GM20000 (cell line): ENCODE measurements at regions not wholly inside any gene's neighbourhood (a gene's known extent, or its start where the extent isn't known, plus 50 kb on each side); places are given as distances from the start of the nearest gene placed in this dataset.

Experiments used
- DNase-seq: peaks from one replicate; pipeline ENCODE4 v3.0.0; 2012; ENCODE audit warnings: low spot score
- CTCF ChIP-seq: IDR thresholded peaks from 2 replicates; pipeline ENCODE4 v1.5.1; 2012; ENCODE audit warnings: mild to moderate bottlenecking, control low read depth; ENCODE audit errors: extremely low read depth, missing control alignments

DNA sequence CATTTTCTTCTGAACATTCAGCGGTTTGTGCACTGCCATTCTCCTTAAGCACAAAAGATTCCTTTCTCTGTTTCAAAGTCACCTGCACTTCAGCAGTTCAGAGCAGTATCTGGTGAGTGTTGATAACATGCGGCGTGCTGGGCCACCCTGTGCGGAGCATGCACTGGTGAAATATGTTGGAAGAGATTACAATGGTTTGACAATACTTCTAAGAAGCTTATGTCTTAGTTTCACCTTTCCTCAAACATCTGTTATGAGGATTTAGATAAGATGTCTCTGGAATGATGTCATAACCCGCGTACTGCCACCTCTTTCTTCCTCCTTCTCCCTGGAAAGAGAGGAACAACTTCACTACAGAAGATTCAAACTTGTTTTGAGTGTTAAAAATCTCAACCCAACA, 650.3 kb downstream of the AJAP1 start:
- DNase-seq, result no peak
- no peak for TF ChIP-seq CTCF

DNA sequence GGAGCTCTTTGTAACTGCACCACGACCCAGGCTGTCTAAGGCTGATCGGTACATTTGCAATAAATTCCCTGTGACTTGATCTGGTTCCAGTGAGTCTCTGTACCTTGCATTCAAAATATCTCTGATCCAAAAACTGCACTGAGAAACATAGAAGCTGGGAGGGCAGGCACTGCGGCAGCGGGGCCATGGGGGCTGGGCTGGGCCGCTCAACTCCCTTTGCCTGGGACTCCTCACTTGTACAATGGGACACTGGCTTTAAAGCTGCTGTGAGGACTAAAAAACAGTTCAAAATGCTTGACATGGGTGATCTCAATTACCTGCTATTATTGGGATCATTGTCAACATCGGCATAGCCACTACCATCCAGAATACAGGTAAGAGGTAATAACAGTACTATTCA, 644.0 kb downstream of the AJAP1 start:
- TF ChIP-seq CTCF, result no peak
- DNase-seq, result no peak

GRCh38 chr1:5297886-5298239, 643.5 kb downstream of the AJAP1 start:
- no peak for TF ChIP-seq CTCF
- DNase-seq, result no peak

- DNase-seq, result no peak
- no peak for TF ChIP-seq CTCF
Measured at GRCh38 chr1:5297180-5297885, 642.9 kb downstream of the AJAP1 start.

DNA sequence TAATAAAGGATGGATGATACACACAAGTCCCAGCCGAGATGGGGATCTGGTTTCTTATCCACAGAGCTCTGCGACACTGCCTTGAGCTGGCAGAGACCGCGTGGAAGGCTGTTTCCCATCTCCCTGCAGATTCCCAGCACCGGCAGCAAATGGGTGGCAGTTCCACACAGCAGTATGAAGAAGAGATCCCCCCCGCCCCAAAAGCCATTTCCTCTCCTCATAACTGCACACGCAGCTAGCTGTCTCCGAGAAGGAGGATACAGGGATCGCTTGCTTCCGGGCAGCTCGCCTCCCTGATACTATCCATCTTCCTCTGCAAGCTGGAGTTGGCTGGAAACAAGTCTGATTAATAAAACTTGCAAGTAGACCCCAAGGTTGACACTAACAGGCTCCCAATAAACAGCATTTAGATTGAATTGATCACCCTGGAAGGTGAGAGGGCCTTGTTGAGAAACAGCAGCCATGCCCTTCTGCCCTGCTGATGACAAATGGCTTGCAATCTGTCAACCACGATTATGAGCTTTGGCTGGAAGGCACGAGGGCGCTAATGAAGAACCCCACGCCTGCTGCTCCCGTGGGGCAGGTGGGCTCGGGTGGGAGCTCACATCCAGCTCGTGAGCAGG, 642.3 kb downstream of the AJAP1 start:
- TF ChIP-seq CTCF, result no peak

DNA sequence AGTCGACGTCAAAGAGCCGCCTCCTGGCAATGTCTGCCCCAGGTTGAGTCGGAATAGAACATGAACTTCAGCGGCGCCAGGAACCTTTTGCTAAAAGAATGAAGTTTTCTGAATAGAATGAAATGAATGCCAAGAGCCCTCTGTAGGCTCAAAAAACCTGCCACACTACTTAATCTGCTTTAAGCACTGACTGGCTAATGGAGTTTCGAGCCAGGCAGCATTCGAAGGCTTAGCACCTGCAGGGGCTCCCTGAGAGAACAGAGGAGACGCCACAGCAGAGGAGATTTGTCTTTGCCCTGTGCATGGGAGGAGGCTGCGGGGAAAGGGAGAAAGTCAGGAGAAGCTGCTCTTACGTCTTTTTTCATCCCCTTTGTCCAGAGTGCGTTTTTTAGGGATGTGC, 641.7 kb downstream of the AJAP1 start:
- no peak for TF ChIP-seq CTCF
- DNase-seq, result no peak

More for the DNA sequence above, 642.3 kb downstream of the AJAP1 start:
- DNase-seq, result no peak

DNA sequence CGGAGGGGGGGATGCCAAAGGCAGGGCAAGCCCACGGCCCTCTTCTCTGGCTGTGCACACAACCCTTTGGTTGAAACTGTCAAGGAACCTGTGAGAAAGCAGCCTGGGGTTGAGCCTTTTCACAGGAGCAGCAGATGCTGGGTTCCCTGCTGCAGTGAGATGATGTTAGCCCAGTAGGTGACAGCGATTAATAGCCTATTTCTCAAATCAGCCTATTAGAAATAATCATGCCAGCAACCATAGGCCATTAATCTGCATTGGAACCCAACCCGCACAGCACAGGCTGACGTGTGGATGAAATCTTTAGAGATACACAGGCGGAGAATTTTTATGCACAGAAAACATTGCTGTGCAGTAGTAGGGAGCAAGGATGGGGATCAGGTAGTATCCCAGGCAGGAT, 637.5 kb downstream of the AJAP1 start:
- no peak for DNase-seq
- no peak for TF ChIP-seq CTCF
